SKM-1 (cell line): ENCODE measurements at regions not wholly inside any gene's neighbourhood (a gene's known extent, or its start where the extent isn't known, plus 50 kb on each side); places are given as distances from the start of the nearest gene placed in this dataset.
"Not testable (repeated sequence)": the region's sequence is repeated elsewhere in the genome, so short reads cannot be mapped to it uniquely, and the experiment has no call there.

Experiments used
- DNase-seq: peaks from one replicate; lab custom pipeline; 2025; ENCODE audit not compliant: unreplicated experiment; lab: John Stamatoyannopoulos, UW

DNA sequence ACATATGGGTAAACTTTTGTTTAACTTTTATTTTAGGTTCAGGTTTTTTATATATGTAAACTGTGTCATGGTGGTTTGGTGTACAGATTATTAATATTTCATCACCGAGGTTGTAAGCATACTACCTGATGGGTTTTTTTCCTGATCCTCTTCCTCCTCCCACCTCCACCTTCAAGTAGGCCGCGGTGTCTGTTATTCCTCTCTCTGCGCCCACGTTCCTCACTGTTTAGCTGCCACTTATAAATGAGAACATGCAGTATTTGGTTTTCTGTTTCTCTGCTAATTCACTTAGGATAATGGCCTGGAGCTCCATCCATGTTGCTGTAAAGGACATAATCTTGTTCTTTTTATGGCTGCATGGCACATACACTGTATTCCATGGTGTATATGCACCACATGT is 1000.0 kb upstream of the CELF2 start:
- DNase-seq = no peak

DNA sequence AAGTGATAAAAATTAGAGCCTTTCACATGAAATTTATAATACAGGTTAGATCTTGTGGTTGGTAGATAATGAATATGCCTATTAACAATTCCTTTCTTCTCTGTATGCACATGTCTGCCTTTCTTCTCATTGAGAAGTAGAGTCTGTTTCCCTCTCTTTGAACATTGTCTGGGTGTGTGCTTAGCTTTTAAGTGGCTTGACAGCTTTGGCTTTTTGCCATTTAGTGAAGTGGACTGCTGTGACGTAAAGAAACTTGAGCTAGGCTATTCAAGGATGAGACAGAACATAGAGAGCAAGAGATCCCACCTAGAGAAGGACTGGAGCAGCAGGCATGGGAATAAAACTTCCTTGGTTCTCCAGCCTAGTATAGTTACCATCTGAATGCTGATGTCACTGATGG is 996.7 kb upstream of the CELF2 start:
- no peak for DNase-seq

DNA sequence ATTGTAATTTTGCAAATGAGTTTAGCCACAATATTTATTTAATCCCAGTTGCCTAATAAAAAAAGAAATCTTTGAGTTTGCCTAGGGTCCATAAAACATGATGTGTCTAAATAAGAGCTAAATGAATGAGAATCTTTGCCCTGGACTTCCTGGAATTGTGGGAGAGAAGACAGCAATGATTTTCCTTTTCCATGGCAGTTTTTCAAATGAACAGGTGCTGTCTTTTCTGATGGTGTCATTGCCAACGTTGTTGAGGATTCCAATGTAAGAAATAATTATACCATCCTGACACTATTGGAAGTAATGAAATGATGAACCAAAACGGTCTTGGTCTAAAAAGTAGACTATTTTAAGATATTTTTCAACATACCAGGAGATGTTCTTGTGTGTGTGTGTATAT is 984.7 kb upstream of the CELF2 start:
- no peak for DNase-seq

DNA sequence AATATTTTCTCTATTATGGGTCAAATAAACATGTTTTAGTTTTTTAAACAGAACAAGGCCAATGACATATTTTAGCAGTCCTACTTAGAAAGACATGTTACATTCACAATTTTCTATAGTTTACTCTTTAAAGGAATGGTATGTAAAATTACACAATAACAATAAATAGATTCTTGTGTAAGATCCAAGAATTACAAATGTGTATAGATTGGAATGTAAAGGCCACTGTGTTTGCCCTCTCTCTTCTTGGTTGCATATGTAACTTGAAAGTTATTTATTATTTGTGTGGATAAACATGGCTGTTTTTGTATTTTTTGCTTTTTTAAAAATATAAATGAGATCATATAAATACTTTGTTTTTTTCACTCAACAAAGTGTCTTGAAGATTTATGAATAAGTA is 979.3 kb upstream of the CELF2 start:
- DNase-seq = no peak

DNA sequence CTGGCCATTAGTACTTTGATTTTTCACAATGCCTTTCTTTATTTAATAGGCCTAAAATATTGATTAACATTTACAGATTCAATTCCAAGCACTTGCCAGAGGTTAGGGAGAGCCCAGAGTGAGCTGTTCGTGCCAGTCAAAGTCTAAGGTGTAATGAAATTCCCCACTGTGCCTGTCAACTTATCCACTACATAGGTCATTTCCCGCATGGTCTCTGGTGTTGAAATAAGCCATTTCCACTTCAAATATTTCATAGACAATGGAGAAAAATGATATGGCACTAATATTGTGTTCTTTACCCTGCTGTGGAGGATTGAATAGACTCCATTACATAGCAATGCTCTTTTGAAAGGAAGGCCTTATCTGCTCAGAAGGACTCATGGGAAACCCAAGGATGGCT is 978.1 kb upstream of the CELF2 start:
- DNase-seq = no peak

DNA sequence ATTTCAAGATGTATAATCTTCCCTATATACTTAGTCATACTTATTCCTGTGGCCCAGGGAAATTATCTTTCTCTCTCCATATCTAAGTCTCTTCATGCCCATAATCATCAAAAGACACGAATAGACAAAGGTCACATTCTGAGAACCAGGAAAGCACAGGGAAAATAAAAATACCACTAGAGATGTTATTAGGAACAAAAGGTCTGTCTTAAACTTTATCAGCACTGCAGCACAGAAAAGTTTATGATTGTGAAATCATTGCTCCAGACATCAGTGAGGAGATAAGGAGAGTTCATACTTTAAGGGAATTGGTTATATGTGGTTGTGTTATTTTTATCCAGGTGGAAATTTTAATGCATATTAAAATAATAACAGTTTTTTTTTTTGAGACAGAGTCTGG is 974.6 kb upstream of the CELF2 start:
- DNase-seq = no peak

DNA sequence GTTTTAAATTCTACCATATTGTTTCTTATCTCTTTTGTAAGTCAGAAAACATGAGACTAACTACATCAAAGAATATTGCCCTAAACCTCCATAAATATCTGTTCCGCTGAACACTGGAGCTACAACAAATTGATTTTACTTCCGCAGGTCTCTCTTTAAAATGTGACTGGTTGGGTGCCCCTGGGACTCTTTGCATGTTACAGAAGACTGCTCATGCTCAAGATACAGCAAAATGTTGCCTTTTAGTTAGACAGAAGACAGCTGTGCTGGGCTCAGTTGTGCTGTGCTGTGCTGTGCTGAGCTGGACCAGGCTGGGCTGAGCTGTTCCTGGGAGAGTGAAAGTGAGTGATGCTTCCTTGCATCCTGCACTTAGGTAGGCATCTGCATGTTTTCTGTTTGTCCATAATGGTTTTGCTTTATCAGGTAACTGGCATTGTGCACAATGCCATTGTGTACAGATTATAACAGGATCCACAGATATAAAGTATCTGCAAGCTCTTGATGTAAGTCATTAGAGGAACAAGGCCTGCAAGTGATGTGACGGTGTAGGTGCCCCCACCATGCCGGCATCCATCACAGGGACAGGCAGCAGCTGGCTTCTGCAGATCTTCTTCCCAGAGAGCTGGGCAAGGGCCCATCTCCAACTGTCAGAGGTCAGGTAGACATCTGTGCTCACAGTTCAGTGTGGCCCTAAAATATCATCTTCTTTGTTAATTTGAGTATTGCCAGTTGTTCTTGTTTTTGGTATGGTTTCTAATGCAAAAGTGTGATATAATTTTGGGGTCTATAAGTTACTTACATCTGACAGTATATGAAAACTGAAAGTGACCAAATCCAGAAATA is 972.5 kb upstream of the CELF2 start:
- DNase-seq = no peak

DNA sequence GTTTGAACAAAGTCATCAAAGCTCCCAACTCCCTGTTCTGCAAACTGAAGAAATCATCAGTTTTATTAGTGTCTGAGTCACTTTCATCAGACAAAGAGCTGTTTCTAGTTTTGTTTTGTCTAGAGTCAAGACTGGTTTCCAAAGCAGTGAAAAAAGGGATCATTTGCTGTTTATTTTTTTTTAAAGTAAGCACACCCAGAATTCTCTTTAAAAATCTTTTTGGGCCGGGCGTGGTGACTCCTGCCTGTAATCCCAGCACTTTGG is 972.0 kb upstream of the CELF2 start:
- no peak for DNase-seq

DNA sequence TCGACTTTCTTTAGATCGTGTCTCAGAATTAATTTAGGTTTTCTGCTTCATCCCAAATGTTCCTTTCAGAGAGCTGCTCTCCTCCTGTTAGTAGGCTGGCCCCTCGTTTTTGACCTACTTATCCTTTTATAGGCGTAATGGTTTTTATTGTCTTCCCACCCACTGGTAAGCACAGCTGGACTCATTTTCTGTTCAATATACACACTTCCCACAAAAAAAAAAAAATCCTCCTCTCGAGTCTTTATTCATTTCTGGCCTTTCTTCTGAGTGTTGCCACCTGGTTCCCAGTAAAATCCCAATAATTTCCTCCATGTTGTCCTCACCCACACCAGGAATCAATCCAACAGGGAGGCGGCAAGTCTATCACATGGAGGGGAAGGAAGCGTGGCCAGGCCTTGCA is 970.2 kb upstream of the CELF2 start:
- DNase-seq = no peak

DNA sequence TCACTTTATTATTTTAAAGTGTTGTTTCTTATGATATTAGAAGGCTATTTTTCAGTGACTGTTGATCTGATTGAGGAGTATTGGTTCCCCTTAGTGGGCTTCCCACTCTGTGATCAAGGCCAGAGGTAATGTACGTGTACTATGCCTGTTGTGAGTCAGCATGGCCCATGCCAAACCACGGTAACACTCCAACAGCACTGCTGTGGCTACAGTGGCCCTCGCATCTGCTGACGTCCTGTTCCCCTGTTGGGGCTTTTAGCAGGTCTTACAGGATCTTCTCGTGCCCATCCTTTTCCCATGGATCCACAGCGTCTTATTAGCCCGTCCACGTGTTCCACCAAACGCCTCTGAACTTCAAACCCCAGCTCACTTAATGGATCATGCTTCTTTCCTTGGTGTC is 964.6 kb upstream of the CELF2 start:
- DNase-seq = no peak

DNA sequence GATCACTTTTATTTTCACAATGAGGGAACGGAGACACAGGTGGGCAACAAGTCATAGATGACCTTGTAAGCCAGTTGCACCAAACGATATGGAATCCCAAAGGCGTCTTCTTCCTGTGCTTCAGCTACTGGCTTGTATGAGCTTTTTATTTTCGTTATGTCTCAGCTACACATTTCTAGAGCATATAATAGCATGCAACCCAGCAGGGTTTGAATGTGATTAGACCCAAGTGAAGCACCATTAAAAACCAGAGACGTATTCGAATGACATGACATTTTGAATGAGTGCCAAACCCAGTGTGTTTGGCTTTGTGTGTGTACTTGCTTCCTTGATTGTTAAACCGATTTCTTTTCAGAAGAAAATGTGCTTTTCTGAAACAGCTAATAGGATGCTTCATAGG is 963.2 kb upstream of the CELF2 start:
- DNase-seq = no peak

DNA sequence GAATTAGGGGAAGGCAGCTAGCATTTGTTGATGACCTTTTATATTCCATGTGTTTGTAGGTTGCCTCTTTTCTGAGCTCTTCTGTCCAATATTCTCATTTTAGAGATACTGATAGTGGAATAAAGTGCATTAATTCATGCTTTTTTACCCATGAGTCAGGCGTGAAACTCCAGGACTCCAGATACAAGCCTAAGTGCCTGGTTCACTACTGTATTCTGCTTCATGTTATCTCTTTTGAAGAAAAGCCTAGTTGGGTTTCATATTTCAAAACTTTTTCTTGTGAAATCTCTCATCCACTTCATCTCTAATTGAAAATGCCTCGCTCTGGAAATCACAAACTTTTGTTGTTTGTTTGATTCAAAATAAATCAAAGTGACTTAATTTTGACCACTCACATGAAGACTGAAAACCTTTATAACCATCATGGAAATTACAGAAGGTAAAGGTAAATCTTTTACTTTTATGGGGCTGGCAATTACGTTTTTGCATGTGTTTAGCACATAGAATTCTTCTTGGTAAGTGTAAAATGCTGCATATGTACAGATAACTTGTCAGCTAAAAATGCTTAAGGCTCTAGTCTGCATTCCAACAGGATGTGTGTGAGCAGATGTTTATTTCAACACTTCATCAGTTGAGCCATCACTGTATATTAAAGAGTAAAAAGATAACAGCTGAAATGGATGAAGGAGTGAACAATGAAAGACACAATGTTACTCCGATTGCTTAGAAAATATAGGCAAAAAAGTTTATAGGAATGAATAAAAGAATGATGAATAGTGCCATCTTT is 961.8 kb upstream of the CELF2 start:
- DNase-seq = no peak

DNA sequence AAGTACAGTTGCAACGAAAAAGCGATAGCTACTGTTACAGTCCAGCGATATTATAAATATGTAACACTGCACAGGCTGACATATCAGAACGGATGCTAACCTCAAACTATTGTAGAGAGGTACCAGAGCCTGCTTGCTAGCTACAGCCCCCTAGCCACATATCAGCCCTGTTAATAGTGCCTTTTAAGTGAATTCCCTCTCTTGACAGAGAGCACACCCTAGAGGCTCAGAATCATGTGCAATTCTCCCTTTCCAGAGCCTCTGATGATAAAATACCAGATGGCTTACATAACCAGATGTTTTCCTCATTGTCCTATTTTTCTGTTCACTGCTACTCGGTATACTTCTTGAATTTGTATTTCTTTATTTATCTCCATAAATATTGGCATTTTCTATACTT is 960.7 kb upstream of the CELF2 start:
- DNase-seq = no peak

DNA sequence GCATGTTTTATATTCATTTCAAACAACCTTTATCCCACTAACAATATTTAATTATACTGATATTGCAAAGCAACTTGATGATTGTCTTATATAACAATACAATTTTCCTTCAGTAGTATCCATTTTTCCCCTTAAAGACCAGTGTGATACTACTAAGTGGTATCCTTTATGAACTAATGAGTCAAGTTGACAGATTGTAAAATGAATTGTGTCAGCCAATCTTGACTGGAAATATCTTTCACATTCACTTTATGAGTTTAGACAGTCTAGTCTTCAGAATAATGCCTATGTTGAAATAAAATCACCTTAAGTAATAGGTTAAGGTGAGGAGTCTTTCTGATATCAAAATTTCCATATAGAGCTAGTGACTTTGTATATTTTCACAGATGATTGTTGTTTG is 950.0 kb upstream of the CELF2 start:
- no peak for DNase-seq

DNA sequence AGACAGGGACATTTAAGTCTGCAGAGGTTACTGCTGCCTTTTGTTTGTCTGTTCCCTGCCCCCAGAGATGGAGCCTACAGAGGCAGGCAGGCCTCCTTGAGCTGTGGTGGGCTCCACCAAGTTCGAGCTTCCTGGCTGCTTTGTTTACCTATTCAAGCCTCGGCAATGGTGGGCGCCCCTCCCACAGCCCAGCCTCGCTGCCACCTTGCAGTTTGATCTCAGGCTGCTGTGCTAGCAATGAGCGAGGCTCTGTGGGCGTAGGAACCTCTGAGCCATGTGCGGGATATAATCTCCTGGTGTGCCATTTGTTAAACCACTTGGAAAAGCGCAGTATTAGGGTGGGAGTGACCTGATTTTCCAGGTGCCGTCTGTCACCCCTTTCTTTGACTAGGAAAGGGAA is 942.8 kb upstream of the CELF2 start:
- DNase-seq = not testable (repeated sequence)

DNA sequence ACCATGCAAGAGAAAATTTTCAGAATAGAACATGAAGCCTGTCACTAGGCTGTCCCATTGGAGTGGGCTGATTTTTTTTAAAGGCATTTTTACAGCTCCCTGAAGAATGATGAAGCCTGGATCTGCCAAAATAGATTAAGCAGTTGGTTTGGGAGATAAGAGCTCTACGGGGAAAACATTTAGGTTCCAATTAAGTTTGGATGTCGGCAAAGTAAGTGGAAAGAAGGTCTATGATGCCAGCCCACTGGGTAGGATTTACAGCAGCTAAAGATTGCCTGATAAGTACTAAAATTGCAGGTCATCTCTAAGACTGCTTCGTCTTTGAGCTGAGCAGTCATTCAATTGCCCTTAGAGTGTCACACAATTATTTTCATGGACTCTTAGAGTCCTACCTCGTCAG is 939.2 kb upstream of the CELF2 start:
- no peak for DNase-seq

DNA sequence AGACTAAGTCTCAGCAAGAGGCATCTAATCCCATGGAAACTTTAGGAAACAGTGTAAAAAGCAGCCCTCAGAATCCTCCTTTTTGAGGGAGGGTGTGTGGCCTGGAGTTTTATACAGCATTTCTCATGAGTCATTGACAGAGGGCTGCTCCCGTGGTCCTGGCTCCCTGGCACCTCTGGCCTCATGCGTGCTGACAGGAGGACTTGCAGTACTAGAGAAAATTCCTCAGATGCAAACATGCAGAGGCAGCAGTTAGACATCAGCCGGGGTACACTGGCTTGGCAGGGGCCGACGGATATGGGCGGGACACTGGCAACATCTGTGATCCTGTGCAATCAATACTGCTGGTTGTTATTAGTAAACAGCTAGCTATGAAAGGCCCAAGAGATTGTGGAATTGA is 925.1 kb upstream of the CELF2 start:
- DNase-seq = no peak

DNA sequence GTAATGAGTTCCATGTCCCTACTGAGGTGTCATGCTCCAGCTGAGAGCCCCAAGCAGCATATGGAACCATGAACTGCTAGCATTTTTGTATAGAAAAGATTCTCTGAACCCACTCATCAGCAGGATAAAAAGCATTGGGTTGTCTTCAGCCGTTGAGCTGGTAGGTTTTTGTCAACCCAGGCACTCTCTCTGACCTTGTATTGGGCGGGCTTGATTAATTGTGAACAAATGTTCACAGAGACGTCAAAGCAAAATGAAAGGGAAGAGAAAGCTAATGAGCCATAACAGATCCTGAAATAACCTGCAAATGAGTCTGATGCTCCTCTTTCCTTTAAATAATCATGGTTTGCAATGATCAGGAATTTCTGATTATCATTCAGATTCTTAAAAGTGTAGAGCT is 924.7 kb upstream of the CELF2 start:
- no peak for DNase-seq

DNA sequence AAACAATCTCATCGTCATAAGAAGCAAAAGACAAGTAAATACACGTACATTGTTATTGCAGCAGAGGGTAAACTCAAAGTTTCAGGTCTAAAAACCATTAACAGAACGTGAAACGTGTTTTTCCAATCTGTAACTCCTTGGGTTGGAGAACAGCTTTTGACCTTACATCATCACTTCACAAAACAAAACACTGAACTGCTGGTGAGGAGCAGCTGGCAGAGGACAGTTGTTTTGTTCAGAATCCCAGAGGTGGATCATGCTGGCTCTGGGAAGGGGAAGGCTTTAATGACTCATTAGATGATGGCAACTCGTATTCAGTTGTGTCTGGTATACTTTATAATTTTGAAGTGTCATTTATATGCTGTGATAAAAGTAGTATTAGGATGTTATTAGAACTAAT is 923.0 kb upstream of the CELF2 start:
- no peak for DNase-seq

DNA sequence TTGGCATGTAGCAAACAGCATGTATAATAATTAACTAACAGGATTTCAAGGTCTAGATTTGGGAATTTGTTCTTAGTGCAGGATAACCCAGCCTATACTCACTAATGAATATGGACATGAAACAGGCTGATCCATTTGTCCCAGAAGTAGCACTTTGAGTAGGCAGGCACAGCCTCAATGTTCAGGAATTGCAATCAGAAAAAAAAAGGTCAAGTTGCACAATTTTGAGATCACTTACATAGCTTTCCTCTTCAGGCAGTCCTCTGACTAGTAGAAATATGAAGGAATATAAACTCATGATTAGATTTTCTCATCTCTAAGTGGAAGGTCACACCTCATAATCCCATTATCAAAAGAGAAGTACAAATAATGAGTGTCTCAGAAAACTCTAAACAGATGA is 921.4 kb upstream of the CELF2 start:
- no peak for DNase-seq

DNA sequence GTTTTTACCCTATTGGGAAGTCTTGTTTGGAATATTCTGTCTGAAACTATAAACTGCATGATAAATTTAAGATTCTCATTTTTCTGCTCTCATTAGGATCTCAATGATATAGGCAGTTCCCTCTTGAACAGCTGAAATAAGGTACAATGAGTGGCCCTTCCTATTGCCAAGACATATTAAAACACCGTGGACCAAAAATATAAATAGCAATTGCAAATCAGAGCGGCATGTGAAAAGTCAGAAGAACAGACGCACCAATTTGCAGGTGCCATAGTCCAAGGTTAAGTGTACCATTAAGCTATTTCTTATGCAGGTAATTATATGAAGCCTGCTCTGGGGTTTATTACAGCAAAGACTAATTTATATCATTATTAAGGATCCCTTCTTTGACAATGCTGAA is 920.8 kb upstream of the CELF2 start:
- DNase-seq = no peak

DNA sequence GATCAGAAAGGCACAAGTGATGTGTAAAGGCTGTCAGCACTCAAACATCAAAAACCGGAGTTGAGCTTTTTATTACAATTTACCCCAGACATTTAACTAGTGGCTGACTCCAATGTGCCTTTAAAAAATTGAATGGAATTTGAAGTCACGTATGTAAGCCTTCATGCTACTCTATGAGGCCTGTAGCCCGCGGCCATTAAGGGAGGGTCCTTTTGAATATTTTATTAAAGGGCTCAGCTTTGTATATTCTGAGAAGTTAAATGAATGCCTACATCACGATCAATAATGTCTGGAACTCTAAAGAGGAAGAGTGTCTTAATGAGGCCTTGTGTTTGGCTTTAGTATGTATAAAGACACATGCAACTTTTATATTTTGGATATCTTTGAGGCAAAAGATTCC is 916.6 kb upstream of the CELF2 start:
- DNase-seq = no peak
